GM18511 (cell line): ENCODE measurements at regions not wholly inside any gene's neighbourhood (a gene's known extent, or its start where the extent isn't known, plus 50 kb on each side); places are given as distances from the start of the nearest gene placed in this dataset.

ENCODE experiments used
- ATAC-seq: cut with Tn5 transposase; IDR thresholded peaks from one replicate; pipeline ENCODE4 v1.9.1; 2021; ENCODE audit warnings: mild to moderate bottlenecking, moderate library complexity; ENCODE audit not compliant: unreplicated experiment

- no peak for ATAC-seq
These were observed 64.3 kb upstream of the ACSL3 start for GRCh38 chr2:222796413-222797103.

DNA sequence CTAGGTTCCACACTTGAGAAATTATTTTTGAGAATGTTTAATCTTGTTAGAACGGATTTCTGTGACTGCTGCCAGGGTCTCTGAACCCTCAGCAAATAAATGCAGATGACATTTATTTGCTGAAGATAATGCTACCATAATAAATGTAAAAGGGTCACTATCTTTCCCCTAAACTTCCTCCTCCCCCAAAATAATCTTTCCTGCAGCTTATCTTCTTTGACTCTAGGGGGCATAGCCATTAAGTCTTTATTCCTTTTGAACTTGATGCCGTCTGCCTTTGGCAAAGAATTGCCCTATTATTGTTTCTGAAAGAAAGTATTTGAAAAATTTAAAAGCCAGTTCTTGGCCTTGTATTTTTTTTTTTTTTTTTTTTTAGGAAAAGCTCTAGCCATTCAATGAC lies 63.6 kb upstream of the ACSL3 start:
- ATAC-seq = peak; percentile 63

DNA sequence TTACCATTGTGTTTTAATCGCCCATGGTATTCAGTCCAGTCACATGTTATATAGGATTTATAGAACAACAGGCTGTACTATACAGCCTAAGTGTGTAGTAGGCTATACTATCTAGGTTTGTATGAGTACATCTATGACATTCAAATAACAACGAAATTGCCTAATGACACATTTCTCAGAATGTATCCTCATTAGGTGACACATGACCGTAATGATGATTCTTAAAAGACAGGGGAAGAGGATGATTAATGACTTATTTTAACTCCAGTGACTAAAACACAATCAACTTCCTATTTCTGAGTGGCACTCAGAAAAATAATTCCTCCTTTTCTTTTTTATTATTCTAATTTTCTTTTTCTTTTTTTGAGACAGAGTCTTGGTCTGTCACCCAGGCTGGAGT lies 63.0 kb upstream of the ACSL3 start:
- no peak for ATAC-seq

DNA sequence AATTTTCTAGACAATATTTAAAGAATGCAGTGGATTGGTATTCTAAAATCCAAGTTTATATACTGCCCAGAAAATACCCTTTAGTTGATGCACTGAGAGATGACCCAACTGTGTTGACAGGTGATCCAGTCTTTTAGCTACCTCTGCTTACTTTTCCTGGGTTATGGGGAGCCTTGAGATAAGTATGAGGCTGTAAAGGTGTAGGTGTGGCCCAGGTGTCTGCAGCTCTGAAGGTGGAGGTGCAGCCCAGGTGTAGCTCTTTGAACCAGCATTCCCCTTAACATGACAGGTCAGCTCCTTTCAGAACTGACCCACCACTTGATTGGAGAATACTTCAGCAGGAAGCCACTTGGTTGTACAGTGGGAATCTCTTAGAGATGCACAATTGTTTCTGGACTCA lies 62.3 kb upstream of the ACSL3 start:
- ATAC-seq = no peak

DNA sequence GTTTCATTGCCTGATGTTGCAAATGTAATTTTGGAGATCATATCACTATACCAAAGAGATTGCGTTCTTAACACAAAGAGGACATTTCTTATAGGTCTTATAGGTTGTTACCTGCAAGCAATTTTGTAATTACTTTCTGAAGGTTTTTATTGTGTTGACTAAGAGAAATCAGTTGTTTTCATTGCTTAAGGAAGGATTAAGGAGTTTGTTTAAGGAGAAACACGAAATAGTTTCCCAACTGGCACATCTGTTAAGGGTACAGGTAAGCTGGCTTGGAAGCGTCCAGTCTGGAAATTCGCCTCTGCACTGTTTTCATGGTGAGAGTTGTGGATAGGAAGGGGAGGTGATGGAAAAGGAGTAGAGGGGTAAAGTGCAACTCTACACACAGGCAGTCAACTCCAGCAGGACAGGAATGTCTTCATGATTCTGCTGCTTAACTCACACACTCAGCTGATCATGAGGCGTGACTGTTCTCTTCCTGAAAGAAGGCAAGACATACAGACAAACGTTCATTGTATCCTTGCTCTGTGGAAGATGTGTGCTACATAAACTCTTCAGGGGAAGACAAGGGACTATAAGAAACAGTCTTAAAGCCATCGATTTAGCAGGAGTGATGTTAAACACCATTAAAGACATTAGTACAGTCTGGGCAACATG lies 61.4 kb upstream of the ACSL3 start:
- no peak for ATAC-seq

DNA sequence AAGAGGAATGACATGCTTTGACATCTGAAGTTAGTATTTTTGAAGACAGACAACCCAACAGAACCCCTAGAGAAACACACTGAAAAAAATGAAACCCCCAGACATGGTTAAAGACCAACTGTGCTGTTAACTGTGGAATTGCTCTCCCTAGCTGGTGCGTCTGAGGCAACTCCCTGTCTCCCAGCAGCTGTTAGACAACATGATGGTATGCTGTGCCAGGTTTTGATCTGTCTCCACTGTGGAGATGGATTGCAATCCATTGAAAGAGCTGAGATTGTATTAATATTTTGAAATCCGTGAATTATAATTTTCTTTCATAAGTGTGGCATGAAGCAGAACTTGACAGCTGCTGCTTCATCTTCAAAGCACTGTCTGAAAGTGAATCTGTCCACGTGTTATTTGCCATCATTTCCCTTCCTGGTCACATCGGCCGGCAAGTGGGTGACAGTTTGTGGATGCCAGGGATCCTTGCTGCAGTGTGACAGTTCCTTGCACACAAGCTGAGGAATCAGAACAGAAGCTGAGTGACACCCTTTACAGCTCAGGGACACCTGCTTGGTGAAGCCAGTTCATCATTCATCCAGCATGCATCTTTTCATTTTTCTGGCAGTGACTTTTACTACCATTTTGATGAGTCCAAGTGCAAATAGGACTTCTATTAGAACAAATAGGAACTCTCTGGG lies 58.2 kb upstream of the ACSL3 start:
- ATAC-seq = no peak

DNA sequence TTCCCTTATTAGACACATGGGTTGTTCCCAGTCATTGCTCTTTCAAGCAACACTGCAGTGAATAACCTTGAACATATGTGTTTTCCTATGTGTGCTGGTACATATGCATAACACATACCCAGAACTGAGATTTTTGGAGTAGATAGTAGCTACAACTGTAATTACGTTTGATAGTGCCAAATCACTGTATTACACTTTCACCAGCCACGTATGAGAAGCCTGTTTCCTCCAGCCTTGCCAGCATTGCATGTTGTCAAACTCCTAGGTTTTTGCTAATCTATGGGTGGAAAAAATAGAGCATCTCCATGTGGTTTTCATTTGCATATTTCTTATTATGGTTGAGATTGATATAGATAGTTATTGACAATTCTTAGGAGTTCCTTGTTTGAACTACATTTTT lies 56.5 kb upstream of the ACSL3 start:
- no peak for ATAC-seq

DNA sequence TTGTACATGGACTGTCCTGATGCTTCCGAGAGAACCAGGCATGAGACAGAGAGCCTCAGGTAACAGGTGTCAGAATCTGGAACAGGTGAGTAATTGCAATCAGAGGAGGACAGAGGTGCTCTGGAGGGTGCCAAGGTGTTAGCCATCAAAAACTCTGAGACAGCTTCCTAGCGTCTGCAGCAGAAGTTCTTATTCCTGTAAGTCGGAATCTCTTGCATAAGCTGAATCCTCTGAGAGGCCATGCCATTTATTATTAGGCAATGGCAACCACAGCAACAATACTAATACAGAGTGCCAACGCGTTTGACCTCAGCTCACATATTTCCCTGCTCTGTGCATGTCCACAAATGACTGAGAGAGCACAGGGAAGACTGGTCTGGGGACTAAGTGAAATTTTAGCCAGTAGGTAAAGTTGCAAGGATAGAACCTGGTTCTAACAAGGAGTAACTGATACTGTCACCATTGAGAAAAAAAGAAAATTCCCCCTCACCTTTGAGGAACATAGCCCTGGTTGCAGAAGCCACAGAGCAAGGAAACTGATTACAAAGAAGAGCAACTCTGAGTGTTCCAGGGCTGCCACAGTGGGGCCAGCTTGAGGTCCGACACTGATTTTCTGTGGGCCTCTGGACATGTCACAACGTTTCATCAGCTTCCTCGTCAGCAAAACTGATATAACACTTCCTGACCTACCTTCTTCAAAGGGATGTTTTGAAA lies 55.1 kb upstream of the ACSL3 start:
- ATAC-seq = no peak

DNA sequence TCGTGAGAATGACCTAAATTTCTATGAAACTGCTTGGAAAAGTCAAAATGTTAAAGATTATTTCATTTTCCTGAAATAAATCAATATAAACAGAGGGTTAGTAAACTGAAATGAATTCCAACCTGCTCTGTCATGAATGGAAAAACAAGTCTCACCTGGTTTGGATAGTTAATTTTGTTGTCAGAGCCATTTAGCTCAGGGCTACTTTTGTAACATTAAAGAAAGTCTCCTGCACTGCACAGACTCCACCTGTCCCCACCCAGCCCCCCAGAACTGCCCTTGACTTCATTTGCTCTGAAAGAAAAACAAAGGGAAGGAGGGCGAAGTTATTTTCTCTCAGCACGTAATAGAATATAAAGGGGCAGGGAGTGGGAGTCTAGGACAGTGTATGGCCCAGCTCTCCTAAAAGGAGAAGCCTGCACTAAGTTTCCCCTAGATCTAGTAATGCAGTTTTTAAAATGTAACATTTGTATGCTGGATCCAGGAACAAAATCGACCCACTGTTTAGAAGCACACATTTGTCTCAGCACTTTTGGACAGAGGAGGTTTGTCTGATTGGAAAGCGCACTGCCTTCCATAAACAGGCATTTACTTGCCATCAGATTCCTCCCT lies 54.2 kb upstream of the ACSL3 start:
- ATAC-seq = no peak

GRCh38 chr2:222807431-222807830 lies 53.4 kb upstream of the ACSL3 start:
- no peak for ATAC-seq

DNA sequence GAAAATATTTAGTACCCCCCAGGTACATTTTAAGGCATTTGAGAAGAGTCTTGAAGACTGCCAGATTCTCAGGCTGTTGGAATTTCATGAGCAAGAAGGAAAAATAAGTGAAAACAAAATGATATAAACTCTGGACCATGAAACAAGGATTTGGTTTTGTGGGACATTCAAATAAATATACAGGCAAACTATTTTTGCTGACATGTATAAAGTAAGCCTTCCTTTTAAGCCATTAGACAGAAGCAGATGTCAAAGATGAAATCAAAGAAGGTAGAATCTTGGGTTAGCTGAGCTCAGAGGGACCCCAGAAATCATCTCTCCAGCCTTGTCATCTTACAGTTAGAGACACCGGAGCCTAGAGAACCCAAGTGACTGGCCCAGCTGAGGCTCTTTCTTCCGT lies 51.3 kb upstream of the ACSL3 start:
- ATAC-seq = no peak

- ATAC-seq = no peak
These were observed 50.8 kb upstream of the ACSL3 start for GRCh38 chr2:222810044-222810443.
